HG02852 (cell line): ENCODE measurements at regions not wholly inside any gene's neighbourhood (a gene's known extent, or its start where the extent isn't known, plus 50 kb on each side); places are given as distances from the start of the nearest gene placed in this dataset.
"Not testable (repeated sequence)": the region's sequence is repeated elsewhere in the genome, so short reads cannot be mapped to it uniquely, and the experiment has no call there.

Experiments
- ATAC-seq: cut with Tn5 transposase; IDR thresholded peaks from one replicate; pipeline ENCODE4 v1.9.1; 2021; ENCODE audit warnings: mild to moderate bottlenecking, moderate library complexity; ENCODE audit not compliant: unreplicated experiment

GRCh38 chr2:166831930-166832329 lies 56.4 kb upstream of the XIRP2 start:
- no peak for ATAC-seq

DNA sequence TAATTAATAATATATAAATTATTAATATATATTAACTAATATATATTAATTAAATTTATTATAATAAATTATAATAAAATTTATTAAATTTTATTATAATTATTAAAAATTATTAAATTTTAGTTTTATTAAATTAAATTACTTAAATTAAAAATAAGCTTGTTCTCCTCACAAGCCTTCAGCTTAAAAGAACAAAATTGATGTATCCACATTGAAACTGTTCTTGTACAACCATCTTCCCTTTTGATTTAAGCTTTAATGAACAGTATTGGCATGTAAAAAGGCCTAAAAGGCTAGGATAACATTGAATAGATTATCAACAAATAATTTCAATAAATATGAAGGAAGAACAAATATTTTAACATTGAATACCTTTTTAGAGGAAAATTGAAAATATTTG lies 62.4 kb upstream of the XIRP2 start:
- ATAC-seq: no peak

DNA sequence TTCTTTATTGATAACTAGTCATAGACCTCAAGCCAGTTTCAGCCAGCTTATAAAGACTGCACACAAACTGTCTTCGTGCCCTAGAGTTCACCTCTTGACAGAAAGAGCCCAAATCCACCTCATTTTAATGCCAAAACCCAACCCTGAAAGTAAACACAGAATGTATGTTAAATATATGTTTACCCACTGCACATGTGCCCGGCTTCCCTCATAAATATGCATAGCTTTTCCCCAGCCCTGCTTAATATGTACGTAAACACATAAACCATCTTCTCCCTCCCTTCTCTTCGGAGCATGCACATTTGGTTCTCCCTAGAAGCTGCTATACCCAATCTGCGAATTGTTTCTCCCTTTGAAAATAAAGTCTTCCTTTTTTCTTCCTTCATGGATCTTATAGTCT lies 73.9 kb upstream of the XIRP2 start:
- ATAC-seq: no peak

- ATAC-seq: no peak
Observed at GRCh38 chr2:166812166-166812891, 76.0 kb upstream of the XIRP2 start.

DNA sequence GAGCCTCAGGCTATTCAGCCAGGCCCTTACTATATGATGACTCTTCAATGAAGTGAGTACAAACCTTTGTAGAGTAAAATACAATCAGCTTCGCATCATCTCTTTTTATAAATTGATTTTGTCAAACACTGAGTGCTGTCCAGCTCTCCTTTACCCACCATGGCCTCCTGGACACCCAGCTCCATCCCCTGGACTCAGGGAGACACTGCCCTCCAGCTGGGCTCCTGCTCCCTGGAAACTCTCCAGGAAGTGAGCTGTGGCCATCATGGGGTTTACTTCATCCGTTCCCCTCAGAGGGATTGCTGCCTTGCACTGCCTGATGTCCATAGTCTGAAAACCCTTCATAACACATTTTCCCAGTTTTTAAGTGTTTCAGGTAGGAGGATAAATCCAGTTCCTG lies 82.5 kb upstream of the XIRP2 start:
- ATAC-seq: no peak

DNA sequence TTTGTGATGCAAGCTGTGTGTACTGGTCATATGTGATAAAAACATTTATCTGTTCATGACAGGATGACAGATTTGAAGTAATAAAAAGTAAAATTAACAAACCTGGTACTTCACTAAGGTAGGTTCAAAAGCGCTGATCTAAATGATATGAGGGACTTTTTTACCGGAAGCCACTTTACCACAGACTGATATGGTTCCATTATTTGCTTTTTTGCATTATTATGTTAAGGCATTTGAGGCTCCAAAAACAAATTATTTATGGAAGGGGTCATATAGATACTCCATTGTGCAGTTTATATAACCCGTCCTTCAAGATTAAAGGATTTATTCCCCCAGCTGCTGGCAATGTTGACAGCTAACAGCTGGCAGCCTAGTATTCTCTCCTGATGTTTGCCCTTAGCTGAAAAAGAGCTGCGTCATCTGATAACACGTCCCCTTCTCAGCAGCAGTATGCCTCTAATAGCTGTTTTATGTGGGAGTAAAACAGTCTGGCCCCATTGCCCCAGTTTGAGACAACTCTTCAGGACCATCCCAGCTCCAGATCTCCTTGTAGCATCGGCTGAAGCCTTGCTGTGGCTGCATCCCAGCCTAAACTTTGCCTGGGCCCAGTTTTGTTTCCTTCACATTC lies 84.8 kb upstream of the XIRP2 start:
- ATAC-seq: no peak

DNA sequence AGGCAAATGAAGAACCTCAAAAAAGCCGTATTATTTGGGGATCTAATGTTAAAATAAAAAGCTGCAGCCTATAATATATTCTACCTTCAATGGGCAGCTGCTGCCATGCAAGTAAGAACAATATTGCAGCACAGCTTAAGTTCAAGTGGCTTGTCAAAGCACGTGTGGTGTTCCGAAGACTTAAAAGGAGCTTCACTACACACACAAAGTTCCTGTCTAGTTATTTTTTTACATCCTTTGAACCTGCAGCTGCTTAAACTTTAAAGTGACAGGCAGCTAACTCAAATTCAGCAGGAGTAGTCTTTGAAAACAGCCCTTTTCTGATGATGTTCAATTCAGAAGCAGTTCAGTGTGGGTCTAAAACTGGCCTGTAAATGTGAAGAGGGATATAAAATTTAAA lies 85.8 kb upstream of the XIRP2 start:
- no peak for ATAC-seq

- no peak for ATAC-seq
Observed at GRCh38 chr2:166792808-166793207, 95.5 kb upstream of the XIRP2 start.

DNA sequence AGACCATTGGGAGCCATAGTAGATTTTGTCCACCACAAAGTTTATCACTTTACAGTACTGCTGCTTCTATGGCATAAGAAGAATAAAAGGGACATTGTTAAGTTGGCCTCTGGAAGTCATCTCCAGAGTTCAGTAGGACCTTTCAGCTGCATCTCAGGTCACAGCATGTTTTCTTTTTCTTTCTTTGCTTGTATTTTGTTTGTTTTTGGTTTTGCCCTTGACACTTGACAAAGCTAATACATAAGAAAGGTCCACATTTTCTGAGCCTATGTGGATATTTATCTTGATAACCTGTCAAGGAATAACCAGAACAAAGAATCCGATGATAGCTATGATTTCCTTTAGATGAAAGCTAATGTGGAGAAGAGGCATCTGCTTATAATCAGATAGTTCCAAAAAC lies 101.6 kb upstream of the XIRP2 start:
- ATAC-seq: no peak

DNA sequence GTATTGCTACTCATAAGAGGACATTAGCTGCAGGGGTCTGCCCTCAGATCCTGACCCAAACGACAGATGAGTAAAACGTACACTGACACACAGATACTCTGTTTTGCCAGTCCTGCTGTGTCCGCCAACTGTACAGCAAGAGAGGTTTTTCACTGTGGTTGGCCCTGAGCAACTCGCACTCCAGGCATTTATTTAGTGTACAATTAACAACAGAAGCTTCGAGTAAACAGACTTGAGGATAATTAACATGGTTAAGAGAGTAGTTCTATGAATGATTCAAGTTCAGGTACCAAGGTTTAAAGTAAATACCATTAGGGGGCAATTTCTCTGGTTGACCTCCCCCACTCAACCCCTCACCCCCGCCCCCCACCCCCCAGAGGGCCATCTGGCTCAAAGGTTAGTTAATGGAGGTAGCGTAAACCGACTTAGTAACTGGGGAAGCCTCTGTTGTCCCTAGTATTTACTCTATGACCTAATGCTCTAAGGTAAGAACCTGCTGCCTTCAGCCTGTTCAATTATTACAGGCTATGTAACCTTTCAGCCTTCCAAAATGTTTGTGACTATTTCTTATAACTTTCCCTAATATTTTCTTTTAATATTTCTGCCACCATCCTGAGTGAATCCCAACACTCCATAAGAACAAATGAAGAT lies 103.9 kb upstream of the XIRP2 start:
- no peak for ATAC-seq

- no peak for ATAC-seq
Observed at GRCh38 chr2:166775176-166775575, 113.1 kb upstream of the XIRP2 start.

- no peak for ATAC-seq
Observed at GRCh38 chr2:166773308-166773949, 114.9 kb upstream of the XIRP2 start.

- no peak for ATAC-seq
Observed at GRCh38 chr2:166768393-166769123, 119.7 kb upstream of the XIRP2 start.

- ATAC-seq: not testable (repeated sequence)
Observed at GRCh38 chr2:166766769-166767322, 121.4 kb upstream of the XIRP2 start.

DNA sequence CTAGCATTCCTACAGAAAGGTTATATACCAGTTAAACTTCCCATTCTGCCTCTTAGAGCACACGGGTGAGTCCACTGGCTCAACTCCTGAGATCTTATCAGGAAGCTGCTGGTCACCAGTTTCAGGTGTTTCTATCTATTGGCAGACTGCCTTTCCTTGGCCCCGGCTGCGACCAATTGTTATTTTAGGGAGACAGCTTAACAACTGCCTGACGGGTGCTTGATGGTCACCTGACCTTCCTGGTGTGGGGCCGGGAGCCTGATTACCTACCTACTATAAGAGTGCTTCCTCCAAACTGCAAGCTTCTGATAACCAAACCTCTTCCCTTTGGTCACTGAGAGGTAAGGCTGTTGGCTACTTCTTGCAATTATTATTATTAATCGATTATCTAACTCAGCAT lies 122.1 kb upstream of the XIRP2 start:
- no peak for ATAC-seq

DNA sequence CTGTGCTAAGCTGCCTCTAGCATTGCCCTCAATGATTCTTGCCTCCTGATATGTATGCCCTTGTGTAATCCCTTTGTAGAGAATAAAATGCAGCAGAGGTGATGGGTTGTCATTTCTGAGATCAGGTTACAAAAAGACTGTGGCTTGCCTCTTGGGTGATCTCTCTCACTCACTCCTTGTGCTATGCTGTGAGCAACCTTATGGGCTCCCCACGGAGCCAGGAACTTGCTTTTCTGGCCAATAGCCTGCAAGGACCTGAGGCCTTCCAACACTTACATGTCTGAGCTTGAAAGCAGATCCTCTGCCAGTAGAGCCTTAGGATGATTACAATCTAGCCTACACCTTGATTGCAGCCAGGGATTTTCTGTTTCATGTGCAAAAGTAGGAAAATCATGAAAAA lies 123.1 kb upstream of the XIRP2 start:
- ATAC-seq: no peak

DNA sequence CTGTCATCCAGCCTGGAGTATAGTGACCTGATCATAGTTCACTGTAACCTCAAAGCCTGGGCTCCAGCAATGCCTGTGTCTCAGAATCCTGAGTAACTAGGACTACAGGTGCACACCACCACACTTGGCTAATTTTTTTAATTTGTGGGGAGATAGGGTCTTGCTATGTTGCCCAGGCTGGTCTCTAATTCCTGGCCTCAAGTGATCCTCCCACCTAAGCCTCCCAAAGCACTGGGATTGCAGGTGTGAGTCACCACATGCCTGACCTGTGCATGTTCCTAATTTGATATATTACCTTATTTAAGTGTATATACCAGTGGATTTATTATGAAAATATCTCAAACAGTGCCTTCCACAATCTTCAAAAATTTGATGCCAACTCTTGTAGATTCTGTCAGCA lies 123.6 kb upstream of the XIRP2 start:
- no peak for ATAC-seq

DNA sequence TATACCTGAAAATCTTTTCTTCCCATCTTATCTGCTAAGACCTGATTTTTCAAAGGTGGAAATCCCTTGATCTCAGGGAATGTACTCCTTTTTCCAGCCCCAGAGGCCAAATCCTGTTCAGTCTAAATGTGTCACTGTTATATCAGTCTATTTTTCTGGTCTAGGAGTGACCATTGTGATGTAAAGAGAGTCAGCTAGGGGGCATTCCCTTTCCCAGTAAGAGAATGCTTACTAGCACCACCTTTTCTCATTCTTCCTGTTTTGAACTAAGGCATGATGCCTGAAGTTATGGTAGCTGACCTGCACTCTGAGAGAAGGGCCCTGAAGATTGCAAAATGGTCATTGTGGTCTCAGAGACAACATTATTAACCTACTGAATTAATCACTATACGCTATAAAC lies 124.1 kb upstream of the XIRP2 start:
- ATAC-seq: no peak

DNA sequence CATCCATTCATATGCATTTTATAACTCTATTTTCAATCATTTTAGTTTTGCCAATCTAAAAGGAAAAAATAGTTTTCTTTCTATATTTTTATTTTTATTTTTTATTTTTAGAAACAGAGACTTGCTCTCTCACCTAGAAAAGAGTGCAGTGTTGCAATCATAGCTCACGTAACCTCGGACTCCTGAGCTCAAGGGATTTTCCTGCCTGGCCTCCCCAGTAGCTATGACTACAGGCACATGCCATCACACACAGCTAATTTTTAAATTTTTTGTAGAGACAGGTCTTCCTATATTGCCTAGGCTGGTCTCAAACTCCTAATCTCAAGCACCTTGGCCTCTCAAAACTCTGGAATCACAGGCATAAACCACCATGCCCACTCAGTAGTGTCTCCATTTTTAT lies 125.5 kb upstream of the XIRP2 start:
- no peak for ATAC-seq

DNA sequence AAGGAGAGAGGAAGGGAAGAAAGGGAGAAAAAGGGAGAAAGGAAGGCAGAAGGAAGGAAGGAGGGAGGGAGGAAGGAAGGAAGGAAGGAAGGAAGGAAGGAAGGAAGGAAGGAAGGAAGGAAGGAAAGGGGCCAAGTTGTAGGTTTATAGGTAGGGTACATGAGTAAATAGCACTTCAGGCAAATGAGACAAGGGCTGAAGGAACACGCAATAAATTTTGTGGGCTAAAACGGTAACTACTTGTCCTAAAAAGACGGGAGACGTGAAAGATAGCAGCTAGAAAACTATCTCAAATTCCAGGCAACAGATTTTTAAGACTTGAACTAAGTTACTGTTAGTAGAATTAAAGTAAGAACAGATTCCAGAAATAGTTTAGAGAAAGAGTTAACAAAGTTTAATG lies 129.3 kb upstream of the XIRP2 start:
- no peak for ATAC-seq

GRCh38 chr2:166750624-166751023 lies 137.7 kb upstream of the XIRP2 start:
- ATAC-seq: no peak
